Ishikawa (cell line): ENCODE measurements at regions not wholly inside any gene's neighbourhood (a gene's known extent, or its start where the extent isn't known, plus 50 kb on each side); places are given as distances from the start of the nearest gene placed in this dataset.

Source experiments
- CEBPB ChIP-seq: IDR thresholded peaks from 2 replicates; pipeline ENCODE4 v1.6.1; 2012
- CREB1 ChIP-seq: IDR thresholded peaks from 2 replicates; pipeline ENCODE4 v1.6.1; 2012; ENCODE audit warnings: low read depth
- EGR1 ChIP-seq: IDR thresholded peaks from 2 replicates; pipeline ENCODE4 v1.6.1; 2012
- EP300 ChIP-seq: IDR thresholded peaks from 2 replicates; pipeline ENCODE4 v1.6.1; 2012; ENCODE audit warnings: borderline replicate concordance
- FOXM1 ChIP-seq: IDR thresholded peaks from 2 replicates; pipeline ENCODE4 v1.6.1; 2012; ENCODE audit warnings: low read depth, borderline replicate concordance
- MAX ChIP-seq: IDR thresholded peaks from 2 replicates; pipeline ENCODE4 v1.6.1; 2012
- NFIC ChIP-seq: IDR thresholded peaks from 2 replicates; pipeline ENCODE4 v1.6.1; 2012
- RAD21 ChIP-seq: IDR thresholded peaks from 2 replicates; pipeline ENCODE4 v1.6.1; 2012; ENCODE audit warnings: low read depth
- REST ChIP-seq: IDR thresholded peaks from 2 replicates; pipeline ENCODE4 v1.6.1; 2012; ENCODE audit warnings: low read depth, mild to moderate bottlenecking
- TAF1 ChIP-seq: IDR thresholded peaks from 2 replicates; pipeline ENCODE4 v1.6.1; 2012; ENCODE audit warnings: low read depth, mild to moderate bottlenecking
- TCF12 ChIP-seq: IDR thresholded peaks from 2 replicates; pipeline ENCODE4 v1.6.1; 2012; ENCODE audit warnings: low read depth
- TEAD4 ChIP-seq: IDR thresholded peaks from 2 replicates; pipeline ENCODE4 v1.6.1; 2012
- USF1 ChIP-seq: IDR thresholded peaks from 2 replicates; pipeline ENCODE4 v1.6.1; 2012
- YY1 ChIP-seq: IDR thresholded peaks from 2 replicates; pipeline ENCODE4 v1.6.1; 2012; ENCODE audit warnings: low read depth
- ZBTB7A ChIP-seq: IDR thresholded peaks from 2 replicates; pipeline ENCODE4 v1.6.1; 2012; ENCODE audit warnings: low read depth

GRCh38 chr4:14196131-14196530 is 568.6 kb upstream of the BOD1L1 start:
- no peak for TF ChIP-seq CEBPB
- no peak for TF ChIP-seq TCF12
- TF ChIP-seq CREB1: no peak
- peak; percentile 84 for TF ChIP-seq REST
- no peak for TF ChIP-seq USF1
- TF ChIP-seq ZBTB7A: no peak

GRCh38 chr4:14215116-14215770 is 587.7 kb upstream of the BOD1L1 start:
- TF ChIP-seq FOXM1 (no peak), ZBTB7A (no peak), YY1 (no peak), RAD21 (no peak), CREB1 (no peak), TAF1 (no peak), REST (no peak), USF1 (no peak), EGR1 (no peak), TCF12 (no peak), EP300 (no peak), CEBPB (no peak), TEAD4 (no peak), NFIC (no peak)

GRCh38 chr4:14217401-14217800 is 589.9 kb upstream of the BOD1L1 start:
- TF ChIP-seq YY1 (no peak), TEAD4 (no peak), CEBPB (no peak), NFIC (no peak), EGR1 (no peak), TAF1 (no peak), RAD21 (no peak), REST (no peak), MAX (no peak), USF1 (no peak)

- TF ChIP-seq MAX (no peak), TEAD4 (no peak), ZBTB7A (no peak), TAF1 (no peak), USF1 (no peak), FOXM1 (no peak), TCF12 (no peak), CEBPB (no peak), REST (no peak), NFIC (no peak), YY1 (no peak), EP300 (no peak), CREB1 (no peak), EGR1 (no peak), RAD21 (no peak)
These were observed 591.1 kb upstream of the BOD1L1 start for GRCh38 chr4:14218641-14219040.
